DMS153 treated with DMSO at 0.1 percent for 48 hours (cell line): ENCODE measurements at regions not wholly inside any gene's neighbourhood (a gene's known extent, or its start where the extent isn't known, plus 50 kb on each side); places are given as distances from the start of the nearest gene placed in this dataset.

Experiments used
- DNase-seq: peaks from one replicate; lab custom pipeline; 2025; ENCODE audit not compliant: unreplicated experiment; lab: John Stamatoyannopoulos, UW

DNA sequence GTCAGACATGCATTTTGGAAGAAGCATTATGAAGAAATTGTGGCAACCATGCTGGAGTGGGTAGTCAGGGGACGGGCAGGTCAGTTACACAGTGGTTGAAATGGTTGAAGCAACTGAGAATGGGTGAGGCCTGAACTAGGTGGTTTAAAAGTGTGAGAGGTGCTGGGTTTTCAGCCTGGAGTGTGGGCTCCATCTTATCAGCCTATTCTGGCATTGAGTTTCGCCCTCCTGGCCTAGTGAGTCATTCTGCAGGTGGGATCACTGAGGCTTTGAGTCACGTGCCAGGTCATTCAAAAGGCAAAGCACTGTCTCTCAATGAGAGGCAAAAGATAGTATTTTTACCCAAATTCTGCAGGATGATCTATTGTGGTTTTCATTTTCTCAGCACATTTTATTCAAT, 181.9 kb upstream of the CHD6 start:
- no peak for DNase-seq

DNA sequence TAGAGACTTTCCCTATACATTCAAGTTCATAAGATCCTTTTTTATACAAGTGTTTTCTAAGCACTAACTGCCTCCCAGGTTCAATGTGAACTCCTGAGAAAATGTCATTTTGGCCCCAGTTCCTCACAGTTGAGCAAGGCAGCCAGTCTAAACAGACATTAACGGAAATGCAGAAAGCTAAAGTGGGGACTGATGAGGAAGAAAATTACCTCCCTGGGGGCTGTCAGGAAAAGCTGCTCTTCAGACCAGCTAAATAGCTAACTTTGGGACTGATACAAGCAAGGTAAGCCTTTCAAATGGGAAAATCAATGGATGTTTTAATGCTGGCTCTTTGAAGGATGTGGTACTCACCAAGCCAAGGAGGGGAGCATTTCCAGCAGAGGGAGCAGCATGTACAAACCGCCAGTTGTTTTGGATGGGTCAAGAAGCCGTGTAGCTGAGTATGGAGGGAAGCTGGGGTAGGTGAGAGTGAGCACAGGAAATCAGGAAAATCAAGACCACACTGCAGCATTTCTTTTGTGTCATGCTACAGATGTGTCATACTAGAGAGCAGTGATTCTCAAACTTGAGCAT, 180.8 kb upstream of the CHD6 start:
- no peak for DNase-seq

DNA sequence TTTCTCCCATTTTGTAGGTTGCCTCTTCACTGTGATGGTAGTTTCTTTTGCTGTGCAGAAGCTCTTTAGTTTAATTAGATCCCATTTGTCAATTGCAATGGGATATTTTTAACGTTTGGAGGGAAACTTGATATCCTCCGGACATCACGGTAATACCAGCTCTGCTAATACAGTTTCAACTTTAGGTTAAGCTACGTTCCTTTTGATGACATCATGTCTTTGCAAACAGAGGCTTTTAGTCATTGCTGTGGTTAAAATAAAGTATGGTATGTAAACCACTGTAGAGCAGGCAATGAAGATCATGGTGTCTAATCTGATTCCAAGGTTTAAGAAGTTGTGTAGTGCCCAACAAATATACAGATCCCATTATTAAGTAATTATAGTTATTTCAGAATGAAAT, 168.0 kb upstream of the CHD6 start:
- DNase-seq = no peak

DNA sequence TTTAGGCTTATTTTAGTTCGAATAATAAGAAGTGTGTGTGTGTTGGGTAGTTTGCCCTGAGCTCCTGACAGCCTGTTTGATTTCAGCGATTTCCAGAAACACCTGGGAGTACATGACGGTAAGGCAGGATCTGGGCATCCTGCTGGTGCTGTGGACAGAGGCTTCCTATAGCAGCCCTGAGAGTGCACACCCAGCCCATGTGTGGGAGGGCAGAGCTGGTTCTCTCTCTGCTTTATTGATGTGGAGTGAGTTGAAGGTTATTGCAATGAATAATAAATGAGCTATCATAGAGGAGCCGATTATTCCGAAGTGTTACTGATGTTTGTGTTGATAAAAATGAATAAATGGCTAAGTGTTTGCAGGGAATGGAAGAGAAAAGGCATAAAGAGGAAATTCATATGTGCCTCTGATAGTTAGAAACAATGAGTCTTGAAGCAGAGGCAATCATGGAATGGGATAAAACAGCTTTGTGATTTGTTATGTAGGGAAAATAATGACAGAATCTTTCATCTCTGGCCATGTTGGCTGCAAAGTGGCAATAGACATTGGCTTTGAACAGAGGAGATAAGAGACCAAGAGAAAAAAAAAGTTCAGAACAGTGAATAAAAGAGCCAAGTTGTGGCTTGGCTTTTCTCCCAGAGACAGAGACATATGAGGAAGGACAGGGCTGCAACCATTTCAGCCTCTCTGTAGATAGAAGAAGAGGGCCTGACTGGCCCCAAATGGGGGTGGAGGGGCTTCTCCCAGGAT, 166.2 kb upstream of the CHD6 start:
- no peak for DNase-seq

DNA sequence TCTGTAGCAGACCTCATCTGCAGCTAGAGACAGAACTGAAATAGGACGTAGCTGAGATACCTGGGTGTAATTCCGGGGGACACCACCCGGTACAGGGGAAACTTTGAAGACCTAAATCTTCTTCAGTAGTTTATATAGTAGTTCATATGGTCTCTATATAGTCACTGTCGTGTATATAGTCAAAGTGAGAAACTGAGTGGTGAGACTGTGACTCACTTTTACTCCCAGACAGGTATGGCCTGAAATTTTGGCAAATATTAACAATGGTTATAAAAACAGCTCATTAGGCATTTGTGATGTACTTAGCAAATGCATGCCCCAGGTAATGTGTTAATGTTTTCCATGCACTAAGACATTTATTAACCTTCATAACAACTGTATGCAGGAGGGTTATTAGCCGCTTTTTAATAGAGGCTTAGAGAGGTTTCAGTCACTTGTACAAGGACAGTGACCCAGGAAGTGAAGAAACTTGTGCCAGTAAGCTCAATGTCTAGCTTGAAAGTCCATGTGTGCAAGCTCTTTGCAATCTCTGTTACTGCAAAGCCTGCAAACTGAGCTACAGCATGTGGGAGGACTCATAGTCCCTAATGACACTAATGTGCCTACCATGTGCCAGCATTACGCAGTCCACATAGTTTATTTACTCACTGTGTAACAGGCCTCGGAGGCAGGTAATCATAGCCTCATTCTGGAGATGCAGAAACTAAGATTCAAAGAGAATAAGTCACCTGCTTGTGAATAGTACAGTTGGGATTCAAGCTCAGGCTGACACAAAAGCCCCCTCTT, 165.4 kb upstream of the CHD6 start:
- DNase-seq = no peak

DNA sequence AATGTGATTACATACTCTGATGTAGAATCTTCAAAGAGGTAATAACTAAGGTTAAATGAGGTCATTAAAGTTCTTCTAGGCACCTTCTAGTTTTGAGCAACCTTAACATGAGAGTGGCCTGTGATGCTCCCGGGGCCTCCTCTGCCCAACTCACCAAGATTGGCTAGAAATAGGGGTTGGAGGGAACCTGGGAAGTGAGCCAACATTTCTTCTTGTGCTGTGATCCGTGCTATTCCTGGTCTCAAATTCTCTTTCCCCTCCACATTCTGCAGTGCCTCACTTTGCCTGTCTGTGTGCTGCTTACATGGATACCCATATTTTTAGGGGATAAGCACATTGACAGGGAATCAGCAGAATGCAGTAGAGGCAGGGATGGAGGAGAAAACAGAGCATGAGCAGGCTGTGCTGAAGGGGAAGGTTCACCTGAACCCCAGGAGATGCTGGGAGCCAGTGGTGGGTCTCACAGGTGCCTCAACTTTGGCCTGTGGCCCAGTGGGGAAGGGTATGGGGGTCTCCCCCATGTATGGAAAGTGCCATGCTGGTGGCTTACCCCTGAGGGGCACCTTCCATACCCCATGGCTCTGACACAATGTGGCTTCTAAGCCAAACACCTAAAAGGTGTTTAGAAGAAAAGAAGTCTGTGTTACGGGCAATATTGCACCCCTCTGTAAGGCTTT, 164.7 kb upstream of the CHD6 start:
- no peak for DNase-seq

DNA sequence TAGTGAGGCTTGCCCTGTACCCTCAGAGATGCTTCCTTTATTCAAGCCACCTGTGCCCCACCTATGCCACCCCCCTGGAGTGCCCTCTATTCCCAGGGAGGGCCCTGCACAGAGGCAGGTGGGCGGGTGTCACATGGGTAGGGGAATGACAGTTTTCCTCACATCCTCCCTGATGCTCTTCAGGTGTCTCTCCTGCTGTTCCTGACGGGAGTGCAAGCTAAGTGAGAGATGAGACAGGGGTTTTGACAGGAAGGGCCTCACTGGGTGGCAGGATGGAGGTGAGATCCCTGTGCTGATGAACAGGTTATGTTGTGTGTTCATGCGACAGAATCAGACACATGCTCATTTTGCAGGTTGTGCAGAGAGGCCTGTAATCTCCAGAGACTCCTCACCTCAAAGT, 164.1 kb upstream of the CHD6 start:
- DNase-seq = no peak

DNA sequence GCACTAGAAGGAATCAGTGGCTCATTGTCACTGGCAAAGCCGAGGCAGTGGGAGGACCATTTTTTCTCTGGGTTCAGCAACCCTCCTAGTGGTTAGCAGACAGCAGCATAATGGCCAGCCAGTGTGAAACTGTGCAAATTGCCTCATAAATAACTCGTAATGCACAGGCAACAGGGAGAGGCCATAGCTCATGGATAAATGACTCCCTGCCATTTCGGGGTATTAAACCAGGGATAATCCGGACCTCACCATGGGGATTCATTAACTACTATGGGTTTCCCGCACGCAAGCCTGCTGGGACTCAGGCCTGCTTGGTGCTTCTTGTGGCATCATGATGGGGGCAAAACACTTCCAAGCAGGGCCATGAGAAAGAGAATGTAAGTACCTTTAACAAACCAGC, 158.2 kb upstream of the CHD6 start:
- no peak for DNase-seq

DNA sequence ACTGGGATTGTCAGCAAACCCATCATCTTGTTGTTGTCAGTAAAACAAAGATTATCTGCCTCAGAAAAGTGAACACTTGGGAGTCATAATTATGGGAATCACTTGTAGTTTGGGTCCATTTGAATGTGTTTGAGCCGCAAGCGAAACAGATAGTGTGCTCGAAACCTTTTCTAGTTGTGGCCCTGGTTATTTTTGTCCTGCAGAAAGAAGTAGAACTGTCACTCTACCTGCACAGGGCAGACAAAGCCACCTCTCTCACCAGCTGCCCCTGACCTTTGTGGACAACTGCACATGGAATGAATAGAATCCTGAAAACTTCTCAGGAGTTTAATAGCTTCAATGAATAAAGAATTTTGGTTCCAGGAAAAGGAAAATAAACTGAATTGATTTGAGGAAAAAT, 156.1 kb upstream of the CHD6 start:
- DNase-seq = no peak

DNA sequence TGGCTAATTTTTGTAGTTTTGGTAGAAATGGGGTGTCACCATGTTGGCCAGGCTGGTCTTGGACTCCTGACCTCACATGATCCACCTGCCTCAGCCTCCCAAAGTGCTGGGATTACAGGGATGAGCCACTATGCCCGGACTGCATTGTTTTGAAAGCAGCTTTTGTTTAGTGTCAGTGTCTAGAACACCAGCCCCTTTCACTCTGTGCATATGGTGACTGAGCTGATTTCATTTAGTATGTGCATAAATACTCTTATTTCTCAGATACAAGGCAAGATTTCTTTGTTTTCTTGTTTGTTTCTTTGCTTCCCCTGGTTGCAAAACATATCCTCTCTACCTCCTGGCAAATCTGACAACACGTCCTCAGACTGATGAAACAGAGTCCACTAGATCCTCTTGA, 152.8 kb upstream of the CHD6 start:
- DNase-seq = no peak

DNA sequence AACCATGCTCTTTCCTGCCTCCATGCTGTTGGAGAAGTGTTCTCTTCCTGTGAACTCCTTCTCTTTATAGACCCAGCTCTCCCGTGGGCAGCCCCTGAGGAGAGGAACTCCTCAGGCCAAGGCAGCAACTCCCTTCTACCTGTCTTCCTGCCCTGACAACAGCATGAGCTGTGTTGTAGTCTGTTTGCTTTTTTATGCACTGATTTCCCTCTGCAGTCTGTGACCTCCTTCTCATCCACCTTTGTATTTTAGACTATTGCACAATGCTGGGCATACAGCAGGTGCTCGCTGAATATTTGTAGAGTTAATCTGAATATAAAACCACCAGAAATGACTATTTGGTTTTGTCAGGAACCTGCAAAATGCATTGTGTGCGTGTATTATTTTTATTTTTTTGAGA, 152.2 kb upstream of the CHD6 start:
- no peak for DNase-seq

DNA sequence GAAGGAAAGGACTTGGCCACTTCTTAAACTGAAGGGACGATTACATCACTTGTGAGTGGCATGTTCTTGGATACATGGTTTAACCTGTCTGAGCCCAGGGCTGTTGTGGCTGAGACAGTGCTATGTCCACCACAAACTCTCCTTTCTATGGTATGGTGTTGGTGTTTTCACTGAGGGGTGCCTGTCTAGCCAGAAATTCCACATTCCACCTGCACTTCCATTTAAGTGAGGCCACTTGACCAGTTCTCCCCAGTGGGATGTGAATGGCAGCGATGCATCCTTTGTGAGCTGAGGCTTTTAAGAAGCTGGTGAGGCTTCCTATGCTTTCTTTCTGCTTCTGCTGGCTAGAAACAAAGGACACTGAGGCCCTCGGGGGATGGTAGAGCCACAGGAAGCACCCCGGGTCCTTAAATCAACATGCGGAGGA, 151.4 kb upstream of the CHD6 start:
- DNase-seq = no peak

DNA sequence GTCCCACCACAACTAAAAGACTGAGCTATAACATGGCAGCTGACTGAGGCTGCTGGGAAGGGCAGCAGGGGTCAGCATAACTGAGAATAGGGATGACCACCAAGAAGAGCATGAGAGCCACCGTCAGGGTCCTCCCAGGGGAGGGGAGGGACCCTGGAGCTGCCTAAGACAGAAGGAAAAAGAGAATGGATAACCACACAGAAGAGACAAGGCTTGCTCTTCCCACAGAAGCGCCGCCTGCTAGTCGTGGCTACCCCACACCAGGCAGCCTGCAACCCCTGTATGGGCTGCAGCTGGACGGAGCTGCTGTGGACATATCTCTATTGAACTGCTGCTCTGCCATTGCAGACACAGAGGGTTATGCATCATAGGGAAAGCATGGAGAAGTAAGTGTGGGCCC, 132.0 kb upstream of the CHD6 start:
- no peak for DNase-seq

DNA sequence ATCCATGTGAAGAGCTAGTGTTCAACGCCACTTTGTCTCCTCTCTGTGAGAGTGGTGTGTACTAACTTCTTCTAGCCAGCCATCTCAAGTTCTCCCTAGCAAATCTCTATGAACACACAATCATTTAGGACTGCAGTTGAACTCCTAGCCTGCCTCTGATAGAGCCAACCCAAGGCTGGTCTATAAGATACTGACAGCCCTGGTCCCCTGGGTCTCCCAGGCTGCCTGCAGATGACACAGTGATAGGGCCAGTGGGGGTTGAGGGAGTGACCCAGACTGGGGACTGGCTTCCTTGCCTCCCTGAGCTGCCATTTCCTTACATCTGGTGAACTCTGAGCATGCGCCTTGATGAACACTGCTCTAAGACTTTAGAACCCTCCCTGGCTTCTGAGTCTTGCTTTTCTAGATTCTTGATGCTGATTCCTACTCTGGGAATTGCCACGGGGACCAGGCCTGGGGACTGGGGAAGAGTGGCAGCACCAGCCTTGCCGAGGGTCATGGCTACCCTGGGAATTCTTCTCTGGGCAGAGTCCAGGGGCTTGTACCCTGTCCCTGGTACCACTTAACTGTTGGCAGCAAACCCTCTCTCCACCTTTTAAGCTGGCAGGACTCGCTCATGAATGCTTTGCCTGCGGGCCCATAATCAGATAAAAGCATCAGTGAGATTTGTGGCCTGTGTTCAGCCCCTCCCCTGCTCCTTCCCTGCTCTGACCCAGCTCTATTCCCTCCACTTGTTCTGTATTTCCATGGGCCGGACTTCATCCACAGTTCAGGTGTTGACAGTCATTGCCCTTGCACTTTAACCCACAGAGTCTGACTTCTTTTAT, 130.8 kb upstream of the CHD6 start:
- no peak for DNase-seq

DNA sequence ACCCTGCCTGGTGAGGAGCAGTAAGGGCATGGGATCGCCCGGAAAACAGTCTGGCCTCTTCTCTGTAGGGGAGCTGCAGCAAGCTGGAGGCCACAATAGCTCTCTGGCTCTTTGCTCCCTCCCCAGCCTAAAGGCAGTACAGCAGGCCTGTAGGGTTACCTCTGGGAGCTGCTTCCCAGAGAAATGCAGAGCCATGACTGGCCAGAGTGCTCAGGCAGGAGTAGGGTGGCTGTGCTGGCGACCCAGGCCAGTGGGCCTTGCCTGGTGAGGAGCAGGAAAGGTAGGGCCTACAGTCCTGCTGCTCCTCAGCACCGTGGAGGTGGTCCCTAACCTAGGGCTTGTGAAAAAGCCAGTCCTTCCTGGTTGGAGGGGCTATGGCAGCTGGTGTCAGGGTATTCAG, 129.9 kb upstream of the CHD6 start:
- DNase-seq = no peak

DNA sequence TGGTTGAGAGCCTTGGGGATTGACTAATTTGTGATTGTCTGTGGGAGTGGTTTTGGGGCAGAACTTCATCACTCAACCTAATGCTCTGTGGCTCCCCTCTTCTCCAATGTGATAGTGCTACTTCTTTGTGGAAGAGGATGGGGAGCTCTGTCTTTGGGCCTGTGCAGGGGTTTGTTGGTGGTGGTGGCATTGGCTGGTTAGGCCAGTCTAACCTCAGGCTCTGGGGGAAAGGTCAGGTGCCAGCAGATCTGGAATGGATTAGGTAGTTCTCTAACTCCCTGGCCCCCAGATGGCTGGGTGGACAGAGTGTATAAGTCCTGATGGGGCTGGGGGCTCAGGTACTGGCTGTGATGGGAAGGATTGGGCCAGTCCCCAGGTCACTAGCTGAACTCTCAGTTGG, 129.0 kb upstream of the CHD6 start:
- DNase-seq = no peak

DNA sequence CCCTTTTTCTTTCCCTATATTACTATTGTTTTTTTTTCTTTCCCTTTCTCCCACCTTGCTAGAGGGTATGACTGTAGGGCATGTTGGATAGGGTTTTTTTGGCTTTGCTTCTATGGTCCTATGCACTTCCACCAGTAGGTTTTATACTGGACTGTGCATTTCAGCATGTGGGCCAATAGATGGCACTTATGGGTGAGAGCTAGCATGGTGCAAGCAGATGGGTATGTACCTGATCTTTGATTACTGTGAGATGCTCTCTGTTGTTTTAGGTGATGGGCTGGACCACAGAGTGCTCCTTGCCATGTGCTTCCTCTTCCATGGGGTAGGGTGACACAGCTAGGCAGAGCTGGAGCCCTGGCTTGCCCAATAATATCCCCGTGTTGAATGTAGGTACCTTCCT, 128.5 kb upstream of the CHD6 start:
- no peak for DNase-seq

DNA sequence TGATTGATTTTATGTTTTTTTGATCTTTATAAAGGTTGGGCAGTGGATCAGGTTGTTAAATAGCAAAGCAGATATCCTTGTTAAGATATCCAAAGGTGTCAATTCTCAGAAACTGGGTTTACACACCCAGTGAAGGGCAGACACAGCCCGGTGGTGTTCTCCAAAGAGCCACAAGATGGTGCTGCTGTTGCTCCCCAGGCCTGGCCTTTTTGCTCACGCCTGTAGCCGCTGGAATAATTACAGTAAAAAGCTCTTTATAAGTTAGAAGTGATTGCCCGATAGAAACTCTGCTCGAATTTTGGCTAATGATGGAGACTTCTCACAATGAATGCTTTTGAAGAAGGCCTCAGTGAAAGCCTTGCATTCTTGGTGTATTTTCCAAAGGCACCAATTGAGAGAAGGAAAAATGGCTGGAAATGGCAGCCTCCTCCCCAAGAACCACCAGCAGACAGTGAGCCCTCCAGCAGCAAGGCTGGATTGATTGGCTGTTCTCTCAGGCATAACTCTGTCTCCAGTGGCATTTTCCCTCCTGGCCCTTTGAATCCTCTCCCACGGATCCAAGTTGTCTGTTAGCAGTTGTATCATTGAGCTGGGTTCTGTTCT, 120.5 kb upstream of the CHD6 start:
- DNase-seq = peak; percentile 35

DNA sequence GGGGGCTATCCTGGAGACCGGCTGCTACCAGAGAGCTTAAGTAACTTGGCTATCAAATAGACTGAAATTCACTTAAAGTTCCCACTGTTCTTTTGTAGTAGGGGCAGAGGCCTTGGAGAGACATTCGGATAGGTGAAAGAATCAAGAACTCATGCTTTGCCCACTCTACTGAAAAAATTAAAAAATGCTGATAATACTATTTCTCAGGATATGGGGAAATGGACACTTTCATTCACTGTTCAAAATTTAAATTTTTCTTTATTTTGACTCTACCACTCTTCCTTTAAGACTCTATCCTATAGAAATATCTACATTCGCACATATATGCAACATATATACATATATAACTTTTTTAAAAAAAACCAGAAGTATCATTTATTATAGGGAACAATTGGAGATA, 117.8 kb upstream of the CHD6 start:
- DNase-seq = no peak

DNA sequence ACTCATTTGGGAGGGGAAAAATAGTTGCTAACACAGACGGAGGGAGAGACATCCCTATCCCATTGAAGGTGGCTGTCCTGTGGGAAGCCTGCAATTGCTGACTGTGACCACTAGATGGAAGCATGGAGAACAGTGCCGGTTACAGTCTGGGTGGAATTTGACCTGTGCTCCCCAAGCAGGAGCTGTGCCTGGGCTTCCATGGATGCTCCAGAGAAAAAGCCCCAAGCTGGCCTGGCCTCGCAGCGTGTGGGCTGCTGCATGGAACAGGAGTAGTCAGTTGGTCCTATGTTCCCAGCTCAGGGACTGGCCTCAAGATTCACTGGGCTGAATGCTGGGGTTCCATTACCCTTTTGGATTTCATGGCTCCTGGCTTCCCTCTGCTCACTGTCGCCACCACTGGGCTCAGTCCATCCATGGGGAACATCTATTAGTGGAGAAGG, 116.3 kb upstream of the CHD6 start:
- DNase-seq = peak; percentile 17
